ENCODE measurements at regions not wholly inside any gene's neighbourhood (a gene's known extent, or its start where the extent isn't known, plus 50 kb on each side); places are given as distances from the start of the nearest gene placed in this dataset.

GRCh38 chr13:106103779-106104178 lies 431.7 kb downstream of the EFNB2 start:
- Histone ChIP-seq H3K36me3 (no peaks in the 10 kb centered on the region), H3K4me3 (replicated peaks in 1 of 3) (no peak overlapping the region), H3K9me3 (no peaks in the 10 kb centered on the region), H3K27me3 (no peaks in the 10 kb centered on the region), H3K4me1 (peaks cover 0 to 6% of the 10 kb centered on the region in 2 donors), H3K27ac (no peak overlapping the region)
- WGBS, 2 donors: 94 to 97% methylated on average over 10 of the region's 10 CpGs
- intact Hi-C loops (cut with DNase I): no loop called here
- no peak for TF ChIP-seq POLR2A (IDR thresholded peaks at IDR 0.05)
- TF ChIP-seq, protein P1, sequence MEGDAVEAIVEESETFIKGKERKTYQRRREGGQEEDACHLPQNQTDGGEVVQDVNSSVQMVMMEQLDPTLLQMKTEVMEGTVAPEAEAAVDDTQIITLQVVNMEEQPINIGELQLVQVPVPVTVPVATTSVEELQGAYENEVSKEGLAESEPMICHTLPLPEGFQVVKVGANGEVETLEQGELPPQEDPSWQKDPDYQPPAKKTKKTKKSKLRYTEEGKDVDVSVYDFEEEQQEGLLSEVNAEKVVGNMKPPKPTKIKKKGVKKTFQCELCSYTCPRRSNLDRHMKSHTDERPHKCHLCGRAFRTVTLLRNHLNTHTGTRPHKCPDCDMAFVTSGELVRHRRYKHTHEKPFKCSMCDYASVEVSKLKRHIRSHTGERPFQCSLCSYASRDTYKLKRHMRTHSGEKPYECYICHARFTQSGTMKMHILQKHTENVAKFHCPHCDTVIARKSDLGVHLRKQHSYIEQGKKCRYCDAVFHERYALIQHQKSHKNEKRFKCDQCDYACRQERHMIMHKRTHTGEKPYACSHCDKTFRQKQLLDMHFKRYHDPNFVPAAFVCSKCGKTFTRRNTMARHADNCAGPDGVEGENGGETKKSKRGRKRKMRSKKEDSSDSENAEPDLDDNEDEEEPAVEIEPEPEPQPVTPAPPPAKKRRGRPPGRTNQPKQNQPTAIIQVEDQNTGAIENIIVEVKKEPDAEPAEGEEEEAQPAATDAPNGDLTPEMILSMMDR (IDR thresholded peaks at IDR 0.05): no peak
- DNase-seq: no peak

- WGBS, 2 donors: 93 to 94% methylated on average over 4 of the region's 4 CpGs
- no peak overlapping the region for H3K4me3 ChIP-seq (replicated peaks in 1 of 3)
- H3K9me3 ChIP-seq: no peaks in the 10 kb centered on the region
- no peaks in the 10 kb centered on the region for H3K36me3 ChIP-seq
- no peak for TF ChIP-seq POLR2A (IDR thresholded peaks at IDR 0.05)
- TF ChIP-seq, protein P1 (IDR thresholded peaks at IDR 0.05): no peak
- no peaks in the 10 kb centered on the region for H3K27me3 ChIP-seq
- DNase-seq: no peak
- intact Hi-C loops (cut with DNase I): no loop called here
- H3K27ac ChIP-seq: no peak overlapping the region
- peaks cover 0 to 6% of the 10 kb centered on the region in 2 donors for H3K4me1 ChIP-seq
Observed at GRCh38 chr13:106102786-106103185, 432.7 kb downstream of the EFNB2 start.

DNA sequence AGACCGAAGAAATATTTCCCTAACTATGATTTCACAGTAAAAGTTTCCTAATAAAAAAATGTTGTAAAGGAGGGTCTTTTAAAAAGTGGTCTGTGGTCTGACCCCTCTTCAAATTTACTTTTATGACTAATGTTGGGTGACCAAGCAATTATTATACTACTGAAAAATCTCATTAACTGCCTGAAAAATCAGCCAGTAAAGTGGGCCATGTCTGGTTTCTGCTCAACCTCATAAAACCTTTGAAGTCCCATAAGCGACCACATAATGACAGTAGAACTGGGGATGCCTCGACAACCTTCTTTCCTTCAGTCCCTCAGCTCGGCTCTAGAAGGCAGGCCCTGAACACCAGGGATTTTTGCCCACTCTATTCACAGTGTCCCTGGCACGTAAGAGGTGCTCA lies 434.3 kb downstream of the EFNB2 start:
- Histone ChIP-seq H3K4me1 (peaks cover 0 to 6% of the 10 kb centered on the region in 2 donors), H3K36me3 (no peaks in the 10 kb centered on the region), H3K4me3 (replicated peaks in 1 of 3) (no peak overlapping the region), H3K27ac (no peak overlapping the region), H3K9me3 (no peaks in the 10 kb centered on the region), H3K27me3 (no peaks in the 10 kb centered on the region)
- WGBS, 2 donors: 81 to 85% methylated on average over 5 of the region's 5 CpGs
- intact Hi-C loops (cut with DNase I): no loop called here
- no peak for TF ChIP-seq POLR2A (IDR thresholded peaks at IDR 0.05)
- TF ChIP-seq, protein P1 (IDR thresholded peaks at IDR 0.05): no peak
- DNase-seq: no peak

GRCh38 chr13:106100171-106100919 lies 435.1 kb downstream of the EFNB2 start:
- 47 to 64% methylated on average over 8 of the region's 8 CpGs for WGBS, 2 donors

DNA sequence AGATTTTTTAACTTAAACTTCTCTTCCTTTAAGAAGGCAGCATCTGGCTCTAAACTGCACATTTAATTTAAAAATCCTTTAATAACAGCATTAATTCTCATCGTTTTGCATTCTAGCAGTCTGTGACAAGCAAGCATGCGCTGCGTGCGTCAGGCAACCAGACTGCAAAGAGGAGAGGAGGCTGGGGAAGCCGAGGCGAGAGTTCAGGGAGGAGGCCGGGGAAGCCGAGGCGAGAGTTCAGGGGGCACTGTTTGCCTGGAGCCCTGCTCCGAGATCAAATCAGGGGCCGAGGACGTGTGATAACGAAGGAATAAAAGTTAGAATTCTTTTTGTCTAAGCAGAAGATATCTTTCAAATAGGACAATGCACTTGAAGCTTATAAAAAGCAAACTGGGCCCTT lies 435.7 kb downstream of the EFNB2 start:
- no peak for DNase-seq
- 85 to 92% methylated on average over 13 of the region's 13 CpGs for WGBS, 2 donors
- no peaks in the 10 kb centered on the region for H3K27me3 ChIP-seq
- no peaks in the 10 kb centered on the region for H3K9me3 ChIP-seq
- H3K36me3 ChIP-seq: no peaks in the 10 kb centered on the region
- H3K4me1 ChIP-seq: peaks cover 0 to 6% of the 10 kb centered on the region in 2 donors
- TF ChIP-seq, protein P1 (IDR thresholded peaks at IDR 0.05): no peak
- TF ChIP-seq POLR2A (IDR thresholded peaks at IDR 0.05): no peak
- no peak overlapping the region for H3K27ac ChIP-seq
- H3K4me3 ChIP-seq (replicated peaks in 1 of 3): no peak overlapping the region
- intact Hi-C loops (cut with DNase I): no loop called here

More at GRCh38 chr13:106100171-106100919, 435.1 kb downstream of the EFNB2 start:
- H3K27me3 ChIP-seq: no peaks in the 10 kb centered on the region
- intact Hi-C loops (cut with DNase I): no loop called here
- TF ChIP-seq, protein P1 (IDR thresholded peaks at IDR 0.05): no peak
- TF ChIP-seq POLR2A (IDR thresholded peaks at IDR 0.05): no peak
- H3K9me3 ChIP-seq: no peaks in the 10 kb centered on the region
- peaks cover 0 to 6% of the 10 kb centered on the region in 2 donors for H3K4me1 ChIP-seq
- H3K36me3 ChIP-seq: no peaks in the 10 kb centered on the region
- DNase-seq: no peak
- H3K4me3 ChIP-seq (replicated peaks in 1 of 3): no peak overlapping the region
- no peak overlapping the region for H3K27ac ChIP-seq

Measured in thyroid gland (tissue), 4 donors.